Right lung (tissue), 2 donors: ENCODE measurements at regions not wholly inside any gene's neighbourhood (a gene's known extent, or its start where the extent isn't known, plus 50 kb on each side); places are given as distances from the start of the nearest gene placed in this dataset.
A peak's percentile ranks its signal among the peaks of the same experiment; 100 is the strongest.

ENCODE experiments used
- DNase-seq, 2 donors: peaks; one replicate each; pipeline ENCODE4 v3.0.0-alpha.2; 2013

DNA sequence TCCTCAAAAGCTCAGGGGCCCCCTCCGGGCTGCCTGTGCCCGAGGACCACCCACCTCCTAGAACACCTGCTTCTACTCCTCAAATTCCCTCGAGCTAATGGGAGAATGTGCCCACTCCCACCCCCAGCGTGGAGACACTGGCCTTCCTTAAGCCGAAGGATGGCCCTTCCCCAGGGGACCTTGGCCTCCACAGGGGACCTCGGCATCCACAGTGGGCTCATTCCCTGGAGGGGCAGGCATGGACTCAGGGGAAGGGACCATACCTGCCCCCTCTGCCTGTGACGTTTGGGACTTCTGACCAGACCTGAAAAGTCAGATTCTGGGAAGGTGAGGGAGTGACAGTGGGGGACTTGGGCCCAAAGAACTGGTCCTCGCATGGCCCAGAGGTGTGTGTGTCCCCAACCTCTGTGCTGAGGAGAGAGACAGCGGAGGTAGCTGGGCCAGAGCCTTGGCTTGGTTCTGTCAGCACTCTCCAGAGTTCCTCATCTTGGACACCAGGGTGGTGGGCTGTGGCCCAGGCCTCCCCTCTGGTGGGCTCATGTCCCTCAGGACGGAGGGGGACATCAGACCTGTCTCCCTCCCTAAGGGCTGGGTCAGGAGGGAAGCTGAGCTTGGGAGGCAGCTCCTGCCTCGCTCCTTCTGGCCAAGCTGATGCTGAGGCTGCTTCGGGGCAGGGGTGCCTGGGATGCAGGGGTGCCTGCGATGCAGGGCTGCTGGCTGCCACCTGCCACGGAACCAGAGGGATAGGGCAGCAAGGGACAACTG, 240.4 kb downstream of the HAUS1 start:
- no peak for DNase-seq

DNA sequence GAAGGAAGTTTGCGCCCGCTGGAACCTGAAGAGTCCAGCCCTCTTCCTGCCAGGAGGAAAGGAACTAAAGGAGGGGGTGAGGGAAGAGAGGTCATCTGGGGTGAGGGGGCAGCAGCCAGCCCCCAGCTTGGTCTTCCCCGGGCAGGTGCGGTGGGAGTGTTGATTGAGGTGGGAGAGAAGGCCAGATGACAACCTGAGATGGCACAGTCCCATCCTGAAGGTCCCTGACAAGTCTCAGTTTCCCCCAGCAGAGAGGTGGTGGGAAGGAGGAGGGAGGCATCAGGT, 240.9 kb downstream of the HAUS1 start:
- DNase-seq = no peak

DNA sequence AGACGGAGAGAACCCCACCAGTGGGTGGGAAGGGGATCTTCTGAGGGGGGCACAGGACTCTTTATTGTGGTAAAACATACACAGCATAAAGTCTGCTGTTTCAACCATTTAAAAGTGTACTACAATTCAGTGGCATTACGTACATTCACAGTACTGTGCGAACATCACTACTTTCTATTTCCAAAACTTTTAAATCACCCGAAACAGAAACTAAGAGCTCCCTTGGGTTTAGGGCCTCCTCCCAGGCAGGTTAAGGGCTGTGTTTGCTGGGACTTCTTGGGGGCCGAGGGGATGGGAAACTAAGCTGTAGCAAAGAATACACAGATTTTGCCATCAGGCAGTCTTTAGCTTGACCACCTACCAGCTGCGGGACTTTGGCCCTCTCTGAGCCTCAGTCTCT, 242.0 kb downstream of the HAUS1 start:
- no peak for DNase-seq

DNA sequence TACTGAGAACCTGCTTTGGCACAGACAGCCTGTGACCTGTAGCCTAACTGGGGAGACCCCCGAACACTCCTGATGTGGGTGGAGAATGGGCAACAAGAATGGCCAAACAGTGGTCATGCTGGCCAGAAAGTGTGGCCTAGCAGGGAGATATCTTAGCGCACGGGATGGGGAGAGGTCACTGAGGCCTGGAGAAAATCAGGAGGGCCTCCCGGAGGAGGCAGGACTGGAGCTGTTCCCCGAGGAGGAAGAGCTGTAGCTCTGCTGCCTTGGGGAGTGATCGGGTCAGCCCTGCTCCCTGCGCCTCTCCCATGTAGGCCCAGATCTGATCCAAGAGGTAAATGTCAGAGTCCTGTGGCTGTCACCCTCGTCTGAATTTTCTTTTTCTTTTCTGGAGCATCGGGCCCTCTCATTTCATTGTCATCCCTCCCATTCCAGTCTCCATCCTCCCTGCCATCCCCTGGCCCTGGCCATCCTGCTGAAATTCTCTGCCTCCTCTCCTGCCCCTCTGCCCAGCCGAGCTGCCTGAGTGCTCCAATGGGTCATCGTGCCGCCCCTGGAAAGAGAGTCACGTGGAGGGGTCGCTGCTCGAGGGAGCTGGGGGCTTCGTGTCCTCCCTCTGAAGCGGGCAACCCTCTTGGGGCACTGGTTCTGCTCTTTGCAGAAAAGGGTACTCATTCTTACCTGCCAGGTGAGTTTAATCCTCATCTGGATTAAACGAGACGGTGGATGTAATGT, 242.9 kb downstream of the HAUS1 start:
- DNase-seq = no peak

DNA sequence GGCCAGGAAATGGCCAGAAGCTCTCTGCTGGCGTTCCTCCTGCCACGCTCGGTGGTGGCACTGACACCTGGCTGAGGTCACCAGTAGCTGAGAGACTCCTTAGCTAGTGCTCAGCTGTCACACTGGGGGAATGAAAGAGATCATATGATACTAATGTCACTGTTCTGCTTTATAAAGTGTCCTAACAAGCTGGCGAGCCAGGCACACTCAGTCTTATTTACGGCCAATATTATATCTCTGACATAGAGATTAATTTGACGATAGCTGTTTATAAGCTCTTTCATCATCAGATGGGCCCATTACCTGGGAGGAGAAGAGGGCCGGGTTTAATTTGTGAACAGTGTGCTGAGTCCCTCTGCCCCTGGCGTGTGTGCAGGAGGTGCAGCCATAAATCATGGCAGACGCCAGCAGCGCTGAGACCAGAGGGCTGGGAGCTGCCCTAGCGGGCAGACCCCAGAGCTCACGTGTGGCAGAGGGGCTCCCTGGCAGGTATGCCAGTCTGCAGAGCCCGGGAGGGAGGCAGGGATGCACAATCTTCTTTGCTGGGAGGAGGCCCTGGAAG, 246.5 kb downstream of the HAUS1 start:
- no peak for DNase-seq

DNA sequence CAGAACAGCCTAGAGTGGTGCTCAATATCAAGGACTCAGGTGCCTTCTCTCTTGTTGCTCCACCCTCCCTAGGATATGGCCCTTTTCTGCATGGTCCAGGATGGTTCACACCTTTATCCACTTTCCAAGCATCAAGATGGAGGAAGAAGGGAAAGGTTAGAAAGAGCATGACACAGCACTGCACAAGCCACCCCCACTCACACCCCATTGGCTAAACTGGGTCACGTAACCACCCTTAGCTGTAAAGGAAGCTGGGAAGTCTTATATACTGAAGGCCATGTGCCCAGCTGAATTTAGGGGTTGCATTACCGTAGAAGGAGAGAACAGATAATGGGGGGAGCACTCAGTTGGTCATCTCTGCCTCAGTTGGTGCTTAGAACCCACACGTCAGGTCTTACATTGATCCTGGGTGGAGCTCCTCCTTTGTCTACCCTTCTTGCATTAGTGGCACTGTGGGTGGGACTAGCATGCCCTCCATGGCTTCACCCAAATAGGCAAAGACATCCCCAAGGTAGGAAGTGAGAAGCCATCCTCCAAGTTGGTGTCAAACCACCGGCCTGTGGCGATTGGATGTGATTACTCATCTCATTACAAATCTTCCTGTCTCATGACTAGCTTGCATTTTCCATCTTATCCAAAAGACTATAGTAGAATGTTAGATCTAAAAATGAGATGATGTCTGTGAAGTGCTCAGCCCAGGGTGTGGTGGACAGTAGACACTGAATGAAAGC, 248.5 kb downstream of the HAUS1 start:
- no peak for DNase-seq

DNA sequence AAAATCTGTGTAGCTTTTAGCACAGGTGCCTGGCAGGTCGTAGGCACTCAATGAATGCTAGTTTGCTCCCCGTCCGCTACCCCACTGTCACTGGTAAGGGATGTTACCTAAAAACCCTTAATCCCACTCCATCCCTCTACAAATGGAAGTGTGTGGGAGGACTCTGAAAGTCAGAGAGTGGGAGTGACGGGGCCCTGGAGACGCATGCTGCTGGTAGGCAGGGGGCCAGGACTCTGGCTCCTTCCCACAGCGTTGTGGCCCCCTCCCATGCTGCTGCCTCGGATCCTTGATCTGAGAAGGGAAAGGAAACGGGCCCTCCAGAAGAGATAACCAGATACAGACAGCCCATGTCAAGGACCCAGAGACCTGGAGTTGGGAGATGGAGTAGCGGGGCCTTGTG, 249.3 kb downstream of the HAUS1 start:
- DNase-seq = no peak

DNA sequence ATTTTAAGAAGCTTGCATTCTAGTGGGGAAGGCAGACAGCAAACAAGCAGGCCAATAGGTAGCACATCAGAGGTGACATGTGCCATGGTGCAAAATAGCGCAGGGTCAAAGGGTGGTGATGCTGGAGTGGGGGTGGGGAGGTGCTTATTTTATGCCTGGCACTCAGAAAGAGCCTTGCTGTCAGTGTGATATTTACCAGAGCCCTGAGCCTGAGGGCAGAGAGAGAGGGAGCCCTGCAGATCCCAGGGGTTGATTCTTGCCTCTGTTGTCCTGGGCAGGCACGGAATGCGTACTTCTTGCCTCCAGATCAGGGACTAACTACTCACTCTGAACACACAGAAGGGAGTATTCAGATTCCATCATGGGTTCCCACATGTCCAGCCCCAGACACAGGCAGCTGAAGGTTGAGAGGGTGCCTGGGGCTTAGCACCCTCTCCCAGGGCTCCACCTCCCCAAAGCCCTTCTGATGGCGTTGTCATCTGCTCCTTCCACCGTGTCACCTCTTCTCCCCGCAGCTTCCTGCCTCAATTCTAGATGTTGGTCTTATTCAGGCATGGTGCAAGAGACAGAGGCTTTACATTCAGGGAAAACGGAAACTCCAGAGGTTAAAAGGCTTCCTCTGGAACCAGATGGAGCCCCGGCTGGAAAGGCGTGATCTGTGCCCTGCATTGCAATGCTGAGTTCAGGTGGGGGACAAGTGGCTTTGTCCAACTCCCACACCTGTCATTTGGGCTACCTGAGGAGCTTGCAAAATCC, 252.3 kb downstream of the HAUS1 start:
- no peak for DNase-seq

DNA sequence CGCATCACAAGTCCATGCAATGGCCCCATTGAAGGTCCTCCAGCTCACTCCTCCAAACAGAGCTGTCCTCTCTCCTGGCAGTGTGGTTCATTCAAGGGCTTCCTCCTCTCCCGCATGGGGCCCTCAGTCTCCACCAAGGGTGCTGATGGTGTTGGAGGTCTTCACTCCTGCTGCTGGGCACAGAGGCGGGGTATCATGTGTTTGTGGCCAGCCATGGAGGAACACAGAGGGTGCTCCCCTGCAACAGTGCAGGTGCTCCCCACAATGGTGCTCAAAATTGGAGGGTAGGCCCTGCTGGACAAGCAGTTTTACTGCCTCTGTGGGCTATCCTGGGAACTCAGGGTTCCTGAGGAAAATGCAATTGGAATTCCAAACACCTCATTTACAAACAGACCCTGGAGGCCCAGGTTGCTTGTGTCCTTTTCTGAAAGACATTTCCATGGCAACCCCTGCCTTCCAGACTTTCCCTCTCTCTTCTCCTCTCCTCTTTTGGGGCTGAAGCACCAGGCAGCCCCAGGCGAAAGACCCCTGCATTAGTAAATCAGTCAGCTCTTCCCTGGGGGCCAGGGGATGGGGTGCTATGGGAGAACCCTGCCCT, 256.0 kb downstream of the HAUS1 start:
- no peak for DNase-seq

DNA sequence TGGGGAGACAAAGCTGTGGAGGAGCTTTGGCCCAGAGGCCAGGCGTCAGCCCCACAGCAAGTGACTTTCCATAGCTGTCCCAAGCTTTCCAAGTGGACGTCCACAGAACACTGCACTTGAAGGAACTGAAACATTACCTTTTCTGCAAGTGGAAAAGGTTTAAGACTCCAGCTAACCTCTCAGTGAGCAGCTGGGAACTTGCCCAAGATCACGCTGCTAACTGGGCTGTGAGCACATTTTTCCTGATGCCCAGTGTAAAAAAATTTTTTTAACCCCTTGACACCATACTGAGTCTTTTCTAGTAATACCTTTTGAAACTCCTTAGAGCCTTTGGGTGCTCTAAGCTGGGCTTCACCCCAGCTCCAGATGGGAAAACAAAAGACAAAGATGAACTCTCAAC, 256.7 kb downstream of the HAUS1 start:
- no peak for DNase-seq

DNA sequence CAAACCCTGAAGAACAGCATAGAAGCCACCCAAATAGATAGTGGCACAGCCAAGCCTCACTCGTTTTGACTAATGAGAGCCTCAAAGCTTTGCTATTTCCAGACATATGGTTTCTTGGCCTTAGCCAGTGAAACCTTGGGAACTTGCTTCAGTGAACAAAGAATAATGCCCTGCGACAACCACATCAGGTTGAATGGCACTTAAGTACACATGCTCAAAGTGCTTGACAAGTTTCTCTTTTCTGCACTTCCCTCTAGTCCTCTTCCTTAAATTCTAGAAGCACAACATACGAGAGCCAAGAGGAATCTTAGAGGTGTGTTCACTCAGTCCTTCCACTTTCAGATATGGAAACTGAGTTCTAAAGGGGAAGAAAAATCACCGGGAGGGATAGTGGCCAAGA, 258.3 kb downstream of the HAUS1 start:
- DNase-seq = no peak

DNA sequence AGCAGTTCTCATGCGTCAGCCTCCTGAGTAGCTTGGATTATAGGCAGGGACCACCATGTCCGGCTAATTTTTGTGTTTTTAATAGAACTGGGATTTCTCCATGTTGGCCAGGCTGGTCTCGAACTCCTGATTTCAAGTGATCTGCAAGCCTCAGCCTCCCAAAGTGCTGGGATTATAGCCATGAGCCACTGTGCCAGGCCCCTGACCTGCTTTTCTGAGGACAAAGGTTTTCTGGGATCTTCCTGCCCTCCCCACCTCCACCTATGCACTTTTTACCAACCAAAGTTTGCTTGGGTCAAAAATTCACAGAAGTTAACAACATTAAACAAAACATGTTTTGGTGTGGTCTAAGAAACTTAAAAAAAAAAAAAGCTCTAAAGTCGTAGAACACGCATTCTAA, 259.9 kb downstream of the HAUS1 start:
- DNase-seq = no peak

DNA sequence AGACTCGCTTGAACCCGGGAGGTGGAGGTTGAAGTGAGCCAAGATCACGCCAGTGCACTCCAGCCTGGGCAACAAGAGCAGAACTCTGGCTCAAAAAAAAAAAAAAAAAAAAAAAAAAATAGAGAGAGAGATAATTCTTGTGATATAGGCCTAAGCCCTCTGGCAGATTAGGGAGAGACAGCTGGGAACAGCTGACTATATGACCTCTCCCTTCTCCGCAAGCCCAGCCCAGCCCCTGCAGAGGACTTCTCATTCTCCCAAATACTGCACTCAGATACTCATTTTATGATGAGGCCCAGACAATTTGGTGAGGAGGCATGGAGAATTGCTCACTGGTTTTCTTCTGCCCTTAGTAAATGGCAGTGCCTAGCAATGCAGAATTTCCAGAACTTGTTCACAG, 262.0 kb downstream of the HAUS1 start:
- DNase-seq = peak; percentile 48 to 51

DNA sequence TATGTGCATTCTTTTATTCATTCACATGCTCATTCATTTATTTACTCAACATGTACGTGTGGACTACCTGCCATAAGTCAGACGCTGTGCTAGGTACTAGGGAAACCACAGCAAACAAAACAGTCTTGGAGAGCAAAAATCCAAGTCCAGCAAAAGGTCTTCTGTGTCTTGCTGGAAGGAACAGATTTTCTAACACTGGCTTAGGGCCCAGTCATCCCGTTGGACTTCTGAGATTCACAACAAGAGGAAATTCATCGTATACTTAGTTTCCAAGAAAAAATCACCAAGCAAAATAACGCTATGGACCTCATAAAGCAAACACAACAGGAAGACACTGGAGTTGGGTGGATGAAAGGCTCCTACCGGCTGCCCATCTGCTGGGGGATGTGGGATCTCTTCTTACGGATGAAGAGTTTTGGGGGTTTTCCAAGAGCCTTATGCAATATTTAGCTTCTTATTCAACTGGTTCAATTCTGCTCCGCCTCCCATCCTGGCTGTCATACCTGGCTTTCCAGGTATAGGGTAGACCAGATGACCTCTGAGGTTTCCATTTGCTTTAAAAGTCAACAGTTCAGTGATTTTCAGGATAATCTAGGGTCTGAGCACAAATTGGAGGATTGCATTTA, 262.7 kb downstream of the HAUS1 start:
- no peak for DNase-seq

DNA sequence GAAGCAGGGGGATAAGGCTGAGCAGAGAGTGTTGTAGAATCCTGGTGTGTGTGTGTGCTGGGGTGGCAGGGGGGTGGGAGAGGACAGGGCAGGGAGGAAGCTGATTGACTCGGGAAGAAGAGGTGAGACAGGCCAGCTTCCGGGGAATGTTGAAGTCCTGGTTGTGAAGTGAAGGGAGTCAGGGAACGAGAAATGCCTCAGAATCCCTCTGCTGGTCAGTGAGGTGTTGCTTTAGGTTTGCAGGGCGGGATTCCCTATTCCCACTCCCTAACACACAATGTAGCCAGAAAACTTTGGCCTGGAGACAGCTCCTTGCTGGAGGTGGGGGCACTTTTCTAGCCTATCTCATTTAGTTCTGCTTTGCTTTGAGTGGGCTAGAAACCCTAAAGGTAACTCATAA, 265.1 kb downstream of the HAUS1 start:
- DNase-seq = no peak

DNA sequence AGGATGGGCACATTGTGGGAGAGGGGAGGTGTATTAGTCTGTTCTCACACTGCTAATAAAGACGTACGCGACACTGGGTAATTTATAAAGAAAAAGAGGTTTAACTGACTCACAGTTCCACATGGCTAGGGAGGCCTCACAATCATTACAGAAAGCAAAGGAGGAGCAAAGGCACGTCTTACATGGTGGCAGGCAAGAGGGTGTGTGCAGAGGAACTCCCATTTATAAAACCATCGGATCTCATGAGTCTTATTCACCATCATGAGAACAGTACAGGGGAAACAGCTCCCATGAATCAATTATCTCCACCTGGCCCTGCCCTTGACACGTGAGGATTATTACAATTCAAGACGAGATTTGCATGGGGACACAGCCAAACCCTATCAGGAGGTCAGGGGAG, 266.7 kb downstream of the HAUS1 start:
- DNase-seq = no peak

DNA sequence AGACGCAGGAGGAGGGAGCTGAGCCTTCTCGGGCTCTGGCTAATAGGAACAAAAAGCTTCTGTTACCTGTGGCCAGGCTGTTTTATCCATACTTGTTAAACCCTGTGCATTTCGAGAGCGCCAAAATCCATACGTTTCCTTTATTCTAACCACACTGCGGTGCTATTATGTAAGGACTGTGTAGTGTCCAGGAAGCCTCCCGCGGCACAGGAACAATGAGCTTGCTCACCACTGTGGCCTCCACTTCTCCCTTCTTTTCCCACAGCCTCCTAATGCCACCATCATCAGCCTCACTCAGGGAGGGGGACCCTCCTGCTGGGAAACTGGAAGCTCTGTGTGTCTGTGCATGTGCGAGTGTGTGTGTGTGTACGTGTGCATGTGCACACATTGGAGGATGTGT, 268.5 kb downstream of the HAUS1 start:
- DNase-seq = no peak

DNA sequence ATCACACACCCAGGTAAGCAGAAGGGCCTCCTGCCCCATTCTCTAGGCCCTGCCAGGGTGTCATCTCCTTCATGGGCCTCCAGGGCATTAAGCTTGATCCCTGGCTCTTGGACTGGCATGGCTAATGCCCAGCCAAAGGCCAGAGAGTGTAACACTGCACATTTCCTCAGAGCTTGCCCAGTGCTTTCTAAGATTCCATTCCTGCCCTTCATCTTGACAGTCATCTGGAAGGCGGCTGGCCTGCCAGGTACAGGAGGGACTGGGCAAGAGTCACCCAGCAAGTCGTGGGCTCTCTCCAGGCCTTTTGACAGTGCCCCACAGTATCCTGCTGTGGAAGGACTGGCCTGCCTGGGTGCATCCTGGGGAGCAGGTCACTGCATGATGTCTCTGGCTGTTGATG, 268.9 kb downstream of the HAUS1 start:
- DNase-seq = no peak

DNA sequence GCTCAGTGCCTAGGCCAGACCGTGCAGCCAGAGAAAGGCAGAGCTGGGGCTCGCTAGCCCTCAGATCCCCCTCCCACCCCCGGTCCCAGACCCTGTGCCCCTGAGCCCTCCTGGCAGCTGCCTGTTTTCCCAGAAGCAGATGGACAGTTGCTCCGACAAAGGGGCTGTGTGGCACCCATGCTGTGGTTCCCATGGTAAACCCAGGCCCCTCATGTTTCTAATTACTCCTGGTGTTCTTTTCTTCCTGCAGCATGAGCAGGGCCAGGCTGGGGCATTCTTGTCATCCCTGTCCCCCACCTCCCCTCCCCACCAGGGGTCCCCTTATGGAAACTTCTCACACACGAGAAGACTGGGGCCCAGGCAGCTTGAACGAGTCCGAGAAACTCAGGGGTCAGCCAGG, 269.6 kb downstream of the HAUS1 start:
- no peak for DNase-seq

DNA sequence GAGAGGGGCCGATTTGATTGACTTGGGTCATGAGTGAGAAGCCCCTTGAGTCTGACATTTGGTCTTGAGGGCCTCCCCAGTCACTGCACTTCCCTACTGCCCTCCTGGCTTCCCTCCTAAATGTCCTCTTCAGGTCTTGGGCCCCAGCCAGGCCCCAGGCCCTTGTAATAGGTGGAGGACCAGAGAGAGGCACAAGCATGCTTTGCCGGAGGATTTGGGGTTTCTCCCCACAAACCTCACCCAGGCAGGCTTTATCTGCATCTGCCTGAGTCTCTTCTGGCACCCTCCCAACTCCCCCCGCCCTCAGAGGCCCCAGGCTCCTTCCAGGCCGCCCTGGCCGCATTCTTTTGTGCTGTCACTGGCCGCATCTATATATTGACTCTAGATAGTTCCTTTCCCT, 270.7 kb downstream of the HAUS1 start:
- peak in 1 of 2 donors; percentile 36 for DNase-seq

DNA sequence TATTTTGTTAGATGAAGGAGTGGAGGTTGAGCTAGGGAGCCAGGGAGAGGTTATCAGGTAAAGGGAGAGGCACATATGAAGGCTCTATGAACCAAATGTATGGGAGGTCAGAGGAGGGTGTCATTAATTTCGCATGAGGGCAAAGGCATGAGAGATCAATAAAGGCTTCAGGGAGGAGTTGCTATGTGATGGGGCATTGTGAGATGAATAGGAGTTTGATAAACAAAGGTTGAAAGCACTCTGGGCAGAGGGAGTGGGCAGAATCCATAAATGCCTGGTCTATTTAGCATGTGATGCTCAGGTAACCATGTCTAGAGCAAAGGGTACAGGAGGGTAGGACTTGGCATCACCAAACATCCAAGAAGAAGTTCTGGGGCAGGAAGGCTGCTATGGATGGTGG, 273.4 kb downstream of the HAUS1 start:
- DNase-seq = no peak
